Brain pericyte (primary cell): ENCODE measurements at regions not wholly inside any gene's neighbourhood (a gene's known extent, or its start where the extent isn't known, plus 50 kb on each side); places are given as distances from the start of the nearest gene placed in this dataset.
"Not testable (repeated sequence)": the region's sequence is repeated elsewhere in the genome, so short reads cannot be mapped to it uniquely, and the experiment has no call there.

Source experiments
- DNase-seq: peaks from one replicate; pipeline ENCODE4 v3.0.0-alpha.2; 2012; ENCODE audit warnings: low read depth, low spot score

DNA sequence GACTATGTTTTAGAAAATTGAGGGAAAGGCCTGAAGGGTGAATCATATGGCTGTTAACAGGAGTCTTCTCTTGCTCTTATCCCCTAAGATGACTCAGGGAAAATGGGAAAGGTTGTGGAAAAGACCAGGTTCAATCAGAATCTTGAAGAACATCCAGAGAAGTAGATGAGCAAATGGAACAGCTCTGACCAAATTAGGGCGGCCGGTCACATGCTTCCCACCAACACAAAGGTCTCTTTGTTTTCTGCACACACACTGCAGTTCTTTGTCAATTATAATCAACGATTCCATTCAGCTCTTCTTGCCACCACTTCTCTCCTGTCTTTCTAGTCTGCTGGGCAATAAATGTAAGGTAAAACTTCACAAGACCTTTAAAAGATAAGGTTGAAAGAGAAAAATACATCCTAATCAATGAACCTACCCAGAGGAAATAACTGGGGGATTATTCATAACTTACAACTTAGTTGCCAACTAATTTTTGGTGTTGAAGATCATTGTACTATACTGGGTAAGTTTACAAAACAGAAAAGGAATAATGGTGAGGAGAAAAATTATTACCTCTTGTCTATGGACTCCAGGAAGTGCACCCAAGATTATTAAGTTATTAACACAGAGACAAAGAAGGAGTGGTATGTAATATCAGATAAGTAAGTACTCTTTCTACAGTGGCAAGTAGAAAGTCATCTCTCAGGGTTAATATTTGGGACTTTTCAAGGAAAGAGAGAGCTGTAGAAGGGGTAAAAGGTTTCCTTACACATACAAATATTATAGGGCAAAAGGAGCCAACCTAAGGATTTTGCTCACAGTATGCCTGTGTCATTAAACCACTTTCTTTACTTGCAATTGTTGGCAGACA, 441.9 kb upstream of the PIK3R1 start:
- DNase-seq: no peak

- DNase-seq: no peak
These were observed 443.8 kb upstream of the PIK3R1 start for GRCh38 chr5:67771791-67772190.

DNA sequence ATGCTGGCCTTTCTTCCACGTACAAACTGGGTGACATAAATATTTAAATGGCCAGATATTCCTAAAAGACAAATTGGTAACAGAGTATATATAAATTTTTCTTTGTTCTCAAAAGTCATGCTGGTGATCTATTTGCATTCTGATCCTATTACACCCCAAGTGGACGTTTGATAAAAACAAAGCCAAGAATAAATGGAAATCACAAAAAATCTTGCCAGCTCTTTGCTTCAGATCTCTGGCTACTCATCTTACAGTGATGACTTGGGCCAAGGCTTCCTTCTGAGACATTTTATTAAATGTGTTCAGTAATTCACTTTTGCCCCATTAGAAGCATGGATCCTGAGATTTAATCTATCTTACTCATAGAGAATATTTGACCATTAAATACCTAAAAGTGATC, 444.3 kb upstream of the PIK3R1 start:
- DNase-seq: no peak

- DNase-seq: no peak
These were observed 445.0 kb upstream of the PIK3R1 start for GRCh38 chr5:67770431-67771025.

DNA sequence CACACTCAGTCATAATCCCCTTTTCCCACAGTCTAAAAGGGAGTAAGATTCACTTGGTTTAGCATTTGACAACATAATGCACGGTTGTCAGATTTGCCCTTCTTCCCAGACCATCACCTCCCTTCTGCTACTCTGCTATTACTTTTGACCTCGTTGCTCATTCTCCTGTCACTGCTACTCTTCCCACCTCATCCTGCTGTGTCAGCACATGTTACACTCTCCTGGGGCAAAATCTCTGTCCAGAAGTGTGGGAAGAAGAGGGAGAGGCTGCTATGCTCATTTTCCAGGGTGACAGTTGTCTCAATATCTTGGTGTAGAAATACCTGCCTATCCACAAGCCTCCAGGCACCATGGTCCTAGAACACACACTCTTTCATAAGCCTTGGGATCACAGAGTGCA, 449.9 kb upstream of the PIK3R1 start:
- DNase-seq: no peak

GRCh38 chr5:67757771-67758170, 457.8 kb upstream of the PIK3R1 start:
- DNase-seq: not testable (repeated sequence)

- no peak for DNase-seq
These were observed 463.2 kb upstream of the PIK3R1 start for GRCh38 chr5:67752357-67752708.

- DNase-seq: no peak
These were observed 467.3 kb upstream of the PIK3R1 start for GRCh38 chr5:67748165-67748690.

DNA sequence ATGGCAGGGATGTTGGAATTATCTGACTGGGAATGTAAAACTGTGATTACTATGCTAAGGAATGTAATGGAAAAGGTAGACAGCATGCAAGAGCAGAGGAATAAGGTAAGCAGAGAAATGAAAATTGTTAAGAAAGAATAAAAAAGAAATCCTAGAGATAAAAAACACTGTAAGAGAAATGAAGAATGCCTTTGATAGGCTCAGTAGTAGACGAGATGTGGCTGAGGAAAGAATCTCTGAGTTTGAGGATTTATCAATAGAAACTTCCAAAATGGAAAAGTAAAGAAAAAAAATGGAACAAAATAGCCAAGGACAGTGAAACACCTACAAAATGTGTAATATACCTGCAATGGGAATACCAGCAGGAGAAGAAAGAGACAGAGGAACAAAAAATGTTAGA, 468.5 kb upstream of the PIK3R1 start:
- no peak for DNase-seq

GRCh38 chr5:67746608-67747007, 468.9 kb upstream of the PIK3R1 start:
- DNase-seq: not testable (repeated sequence)

- no peak for DNase-seq
These were observed 469.5 kb upstream of the PIK3R1 start for GRCh38 chr5:67746103-67746502.

DNA sequence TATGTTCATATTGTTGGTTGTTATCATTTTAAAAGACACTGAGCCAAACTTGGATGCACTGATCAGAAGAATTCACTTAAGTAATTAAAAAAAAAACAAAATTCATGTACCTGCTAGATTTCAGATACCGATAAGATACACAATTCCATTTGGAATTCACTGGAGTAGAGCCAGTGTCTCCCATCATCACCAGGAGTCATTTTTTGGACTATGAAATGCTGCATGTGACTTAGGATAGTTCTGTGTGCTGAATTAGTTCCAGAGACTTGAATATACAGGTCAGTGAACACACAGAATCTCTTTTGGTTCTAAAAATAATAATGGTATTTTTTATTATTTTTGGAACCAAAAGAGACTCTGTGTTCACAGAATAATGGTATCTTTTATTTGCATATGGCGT, 482.6 kb upstream of the PIK3R1 start:
- no peak for DNase-seq

GRCh38 chr5:67732471-67732870, 483.1 kb upstream of the PIK3R1 start:
- DNase-seq: no peak

DNA sequence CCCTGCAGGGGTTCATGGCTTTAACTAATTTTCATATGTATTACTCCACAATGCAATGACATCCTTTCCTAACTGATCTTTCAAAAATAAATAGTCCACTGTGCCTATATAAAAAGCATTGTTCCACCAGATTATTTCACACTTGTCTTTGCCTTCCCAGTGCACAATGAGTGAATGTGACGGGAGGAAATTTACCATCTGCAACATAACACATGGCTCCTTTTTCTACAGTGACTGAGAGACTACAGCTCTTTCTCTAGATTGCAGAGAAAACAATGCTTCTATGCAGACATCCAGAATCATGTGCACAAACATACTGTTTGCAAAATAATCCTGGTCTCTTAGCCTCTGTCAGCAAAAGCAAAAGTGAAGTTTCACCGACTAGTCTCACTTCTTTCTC, 483.7 kb upstream of the PIK3R1 start:
- no peak for DNase-seq

DNA sequence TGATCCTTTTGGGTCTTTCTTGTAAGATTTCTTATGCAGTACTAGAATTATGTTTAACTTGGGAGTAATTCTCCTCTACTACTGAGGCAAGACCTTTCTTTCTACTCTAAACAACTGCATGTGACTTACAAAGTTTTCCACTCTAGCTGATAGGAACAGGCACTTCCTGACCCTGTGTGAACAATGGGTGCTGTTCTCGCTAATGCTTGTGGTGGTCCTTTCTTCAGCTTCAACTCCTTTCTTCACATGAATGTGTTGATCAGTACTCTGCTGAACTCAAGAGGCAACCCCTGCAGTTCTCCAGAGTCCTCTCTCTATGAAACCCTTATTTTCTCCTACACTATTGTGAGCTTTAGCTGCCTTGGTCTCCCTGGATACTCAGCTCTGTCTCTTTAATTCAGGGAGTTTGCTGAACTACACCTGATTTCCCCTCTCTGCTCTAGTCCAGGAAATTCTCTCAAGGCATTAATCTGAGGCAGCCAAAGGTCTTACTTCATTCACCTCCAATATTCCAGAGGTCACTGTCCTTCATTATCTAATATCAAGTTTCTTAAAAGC, 484.6 kb upstream of the PIK3R1 start:
- DNase-seq: no peak

- no peak for DNase-seq
These were observed 487.1 kb upstream of the PIK3R1 start for GRCh38 chr5:67728326-67728890.

GRCh38 chr5:67725604-67726003, 490.0 kb upstream of the PIK3R1 start:
- no peak for DNase-seq

DNA sequence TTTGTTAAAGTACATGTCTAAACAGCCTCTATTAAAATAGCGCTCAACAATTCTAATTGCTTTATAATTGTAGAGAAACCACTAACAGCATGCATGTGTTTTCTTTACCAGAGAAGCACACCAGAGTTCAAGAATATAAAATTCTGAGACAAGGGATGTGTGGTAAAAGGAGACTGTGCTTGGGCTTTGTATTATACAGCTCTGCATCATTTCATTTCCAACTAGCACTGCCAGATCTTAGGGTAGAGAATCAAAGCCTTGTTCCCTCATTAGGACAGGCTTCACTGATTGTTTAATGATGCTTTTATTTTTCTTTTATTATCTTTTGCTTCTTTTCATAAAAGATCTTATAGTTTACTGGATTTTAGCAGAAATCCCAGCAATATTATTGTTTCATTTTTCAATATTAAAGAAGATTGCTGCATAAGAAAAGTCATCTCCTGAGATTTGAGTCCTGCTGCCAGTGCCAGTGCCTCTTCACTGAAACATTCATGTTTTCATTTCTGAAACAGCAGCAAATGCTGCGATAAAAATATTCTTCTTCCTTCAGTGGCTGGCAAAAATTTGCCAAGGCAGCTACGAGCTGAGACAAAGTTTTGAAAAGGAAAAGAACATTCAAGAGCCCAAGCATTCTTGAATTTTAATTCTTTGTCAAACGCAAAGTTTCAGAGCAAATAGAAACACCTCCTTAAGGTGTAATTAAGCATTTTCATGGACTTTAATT, 491.0 kb upstream of the PIK3R1 start:
- no peak for DNase-seq

DNA sequence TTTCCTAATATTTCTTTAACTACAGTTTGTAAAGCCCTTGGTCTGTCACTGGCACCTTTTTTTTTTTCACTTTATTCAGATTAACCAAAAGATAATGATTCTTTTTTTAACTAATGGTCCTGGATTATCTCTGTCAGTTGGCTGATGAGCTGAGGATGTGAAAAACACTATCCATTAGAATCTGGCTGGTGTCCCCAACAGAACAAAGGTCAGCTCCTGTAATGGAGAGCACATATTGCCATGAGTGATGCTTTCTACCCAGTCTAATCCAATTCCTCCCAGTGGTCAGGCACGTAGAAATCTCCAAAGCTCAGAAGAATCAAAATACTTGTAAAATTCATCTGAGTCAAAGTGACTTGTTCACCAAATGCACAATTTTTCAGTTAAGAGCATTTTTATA, 491.7 kb upstream of the PIK3R1 start:
- no peak for DNase-seq

GRCh38 chr5:67722582-67722981, 493.0 kb upstream of the PIK3R1 start:
- not testable (repeated sequence) for DNase-seq

DNA sequence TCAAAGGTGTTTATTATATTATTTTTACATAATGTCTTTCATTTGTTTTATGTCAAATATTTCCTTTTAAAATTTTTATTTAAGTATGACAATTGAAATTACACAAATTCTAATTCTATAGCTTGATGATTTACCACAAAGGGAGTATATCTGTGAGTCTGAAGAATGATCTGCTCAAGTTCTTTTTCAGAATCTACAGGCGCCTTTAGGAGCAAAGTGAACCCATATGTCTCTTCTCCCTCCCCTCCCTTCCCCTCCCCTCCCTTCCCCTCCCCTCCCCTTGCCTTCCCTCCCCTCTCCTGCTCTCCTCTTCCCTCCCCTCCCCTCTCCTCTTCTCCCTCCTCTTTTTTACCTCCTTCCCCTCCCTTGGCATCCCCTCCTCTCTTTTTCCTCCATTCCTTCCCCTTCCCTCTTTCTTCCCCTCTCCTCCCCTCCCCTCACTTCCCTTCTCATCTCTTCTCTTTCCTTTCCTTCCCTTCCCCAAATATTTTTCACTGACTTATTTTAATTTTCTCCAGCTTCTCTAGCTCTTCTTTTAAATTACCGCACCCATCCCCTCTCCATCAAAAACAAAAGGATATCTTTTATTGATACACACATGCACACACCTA, 495.3 kb upstream of the PIK3R1 start:
- DNase-seq: no peak
